CD4-positive, alpha-beta T cell (primary cell): ENCODE measurements at regions not wholly inside any gene's neighbourhood (a gene's known extent, or its start where the extent isn't known, plus 50 kb on each side); places are given as distances from the start of the nearest gene placed in this dataset.

Experiments used
- ATAC-seq: fragments of 200-7000 bp; cut with Tn5 transposase; one replicate; pipeline ENCODE4 v1.10.0; 2022; ENCODE audit warnings: mild to moderate bottlenecking; ENCODE audit not compliant: poor library complexity
- CTCF ChIA-PET: fragments of 350-600 bp; sonication (Branson Sonifier 250); formaldehyde crosslinking; loops from one replicate; lab custom pipeline; 2021; ENCODE audit warnings: antibody characterized with exemption, inconsistent platforms; lab: Charles Lee
- POLR2A ChIA-PET: fragments of 350-600 bp; sonication (Branson Sonifier 250); formaldehyde crosslinking; loops from one replicate; lab custom pipeline; 2021; ENCODE audit warnings: antibody characterized with exemption, inconsistent platforms; lab: Charles Lee
- DNase-seq, 14 experiments: peaks; one replicate each; pipeline ENCODE4 v3.0.0-alpha.2; 2013 to 2020; ENCODE audit warnings: mixed read lengths in 2 of 14
- H3K27ac ChIP-seq, 2 donors: one replicate each; pipeline versions ENCODE4 v1.5.1 to v1.7.0; 2013; ENCODE audit warnings: low read length in 2 of 2, low read depth in 1 of 2, mild to moderate bottlenecking in 1 of 2
- H3K27me3 ChIP-seq, 2 experiments: 1 replicate in 1 of 2; 2 replicates in 1 of 2; pipeline versions ENCODE4 v1.6.1 to v1.7.0; 2013; ENCODE audit warnings: low read length in 2 of 2, control low read depth in 1 of 2, mild to moderate bottlenecking in 1 of 2, moderate library complexity in 1 of 2; ENCODE audit not compliant: insufficient read depth in 2 of 2, control insufficient read depth in 1 of 2
- H3K36me3 ChIP-seq: one replicate; pipeline ENCODE4 v1.6.1; 2013; ENCODE audit warnings: low read length, control low read depth; ENCODE audit not compliant: insufficient read depth
- H3K4me1 ChIP-seq: one replicate; pipeline ENCODE4 v1.6.1; 2013; ENCODE audit warnings: low read length, control low read depth; ENCODE audit not compliant: insufficient read depth
- H3K4me3 ChIP-seq: one replicate; pipeline ENCODE4 v1.5.1; 2013; ENCODE audit warnings: mild to moderate bottlenecking, low read length, moderate library complexity
- H3K9me3 ChIP-seq, 2 experiments: 1 replicate in 1 of 2; 2 replicates in 1 of 2; pipeline versions ENCODE4 v1.6.1 to v1.7.0; 2013; ENCODE audit warnings: low read length in 2 of 2, mild to moderate bottlenecking in 2 of 2, control low read depth in 1 of 2, moderate library complexity in 1 of 2; ENCODE audit not compliant: control insufficient read depth in 1 of 2, insufficient read depth in 1 of 2
- H3K27ac Mint-ChIP-seq: one replicate; pipeline ENCODE4 v1.8.0; 2020; ENCODE audit warnings: mixed read lengths
- H3K27me3 Mint-ChIP-seq: one replicate; pipeline ENCODE4 v1.8.0; 2021; ENCODE audit warnings: mixed read lengths
- H3K36me3 Mint-ChIP-seq: one replicate; pipeline ENCODE4 v1.8.0; 2021; ENCODE audit warnings: low read depth, mixed read lengths
- H3K4me1 Mint-ChIP-seq: one replicate; pipeline ENCODE4 v1.8.0; 2021; ENCODE audit warnings: low read depth, mixed read lengths
- H3K4me3 Mint-ChIP-seq: one replicate; pipeline ENCODE4 v1.8.0; 2020; ENCODE audit warnings: mild to moderate bottlenecking, mixed read lengths
- H3K9me3 Mint-ChIP-seq: one replicate; pipeline ENCODE4 v1.8.0; 2020; ENCODE audit warnings: mixed read lengths
- CTCF ChIP-seq: fragments of 200-600 bp; IDR thresholded peaks from one replicate; pipeline ENCODE4 v1.8.0; 2022; ENCODE audit warnings: antibody characterized with exemption, mild to moderate bottlenecking
- intact Hi-C, 2 experiments: fragments of 100-400 bp; cut with DNase I in 1 of 2; cut with micrococcal nuclease in 1 of 2; formaldehyde crosslinking; loops; one replicate each; pipeline versions ENCODE4 v1.15.1 to v1.9.0; 2023 to 2025; cut with DNase I, micrococcal nuclease

DNA sequence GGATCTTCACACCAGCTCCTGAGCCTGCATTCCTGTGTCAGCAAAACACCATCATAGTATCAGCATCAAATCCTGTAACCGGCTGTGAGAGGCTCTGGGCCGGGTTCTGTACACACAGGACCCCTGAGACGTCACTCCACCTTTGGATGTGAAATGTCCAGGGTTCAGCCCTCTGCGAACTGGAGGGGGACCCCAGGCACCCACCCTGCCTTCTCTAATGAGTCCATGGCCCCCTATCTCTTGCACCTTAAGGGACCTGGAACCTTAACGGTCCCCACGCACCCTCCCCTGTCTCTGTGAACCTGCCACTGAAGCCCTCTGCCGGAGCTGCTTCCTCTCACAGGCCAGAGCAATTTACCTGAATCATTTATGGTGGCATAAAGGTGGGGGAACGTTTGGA, 257.8 kb downstream of the NPHP4 start:
- H3K4me3 ChIP-seq: no peak overlapping the region
- DNase-seq (no peak), ATAC-seq (no peak)
- TF ChIP-seq CTCF: no peak
- CTCF ChIA-PET: no interaction called here
- H3K27me3 ChIP-seq: peaks cover 0 to 3% of the 10 kb centered on the region in 2 experiments
- H3K9me3 ChIP-seq: peaks cover 0 to 5% of the 10 kb centered on the region in 2 experiments
- intact Hi-C loops: no loop called here
- no peaks in the 10 kb centered on the region for H3K9me3 Mint-ChIP-seq
- H3K27ac ChIP-seq: no peak overlapping the region
- H3K36me3 Mint-ChIP-seq: no peaks in the 10 kb centered on the region
- peaks cover 13% of the 10 kb centered on the region for H3K27me3 Mint-ChIP-seq
- no peaks in the 10 kb centered on the region for H3K36me3 ChIP-seq
- H3K4me1 ChIP-seq: no peaks in the 10 kb centered on the region
- H3K27ac Mint-ChIP-seq: no peak overlapping the region
- H3K4me3 Mint-ChIP-seq: no peak overlapping the region
- no peaks in the 10 kb centered on the region for H3K4me1 Mint-ChIP-seq
- POLR2A ChIA-PET: no interaction called here

DNA sequence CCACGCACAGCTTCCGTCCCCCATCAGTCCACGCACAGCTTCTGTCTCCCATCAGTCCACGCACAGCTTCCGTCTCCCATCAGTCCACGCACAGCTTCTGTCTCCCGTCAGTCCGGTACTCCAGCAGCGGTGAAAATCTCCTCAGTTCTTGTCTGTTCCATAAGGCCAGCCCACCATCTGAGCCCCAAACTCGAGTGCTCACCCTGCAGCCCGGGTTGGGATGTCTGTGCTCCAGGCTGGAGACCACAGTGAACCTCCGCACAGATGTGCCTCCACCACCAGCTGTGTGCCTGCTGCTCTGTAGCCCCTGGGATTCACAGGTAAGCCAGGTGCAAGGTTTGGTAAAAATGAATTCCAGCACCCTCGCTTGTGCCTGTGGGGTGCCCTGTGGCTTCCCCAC, 258.6 kb downstream of the NPHP4 start:
- H3K27me3 Mint-ChIP-seq: peaks cover 16% of the 10 kb centered on the region
- ATAC-seq: no peak

DNA sequence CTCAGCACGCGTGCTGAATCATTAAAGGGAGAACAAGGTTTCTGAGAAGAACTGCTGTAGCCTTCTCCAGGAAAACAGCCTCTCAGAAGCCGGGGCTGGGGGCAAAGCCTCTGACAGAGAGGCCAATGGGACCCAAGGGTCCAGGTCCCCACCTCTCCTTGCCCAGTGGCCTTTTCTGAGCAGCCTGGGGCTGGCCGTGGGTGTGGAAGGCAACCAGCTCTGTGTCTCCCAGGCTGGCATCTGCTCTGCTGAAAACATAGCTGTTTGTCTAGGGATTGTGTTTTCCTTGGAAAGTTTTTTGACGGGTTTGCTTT, 261.2 kb downstream of the NPHP4 start:
- ChIA-PET CTCF (no interaction called here), POLR2A (no interaction called here)
- no peak for TF ChIP-seq CTCF
- Mint-ChIP-seq H3K36me3 (no peaks in the 10 kb centered on the region), H3K4me3 (no peak overlapping the region), H3K27ac (no peak overlapping the region), H3K9me3 (no peaks in the 10 kb centered on the region), H3K4me1 (peaks cover 5% of the 10 kb centered on the region), H3K27me3 (peaks cover 14% of the 10 kb centered on the region)
- intact Hi-C loops: no loop called here
- Histone ChIP-seq H3K36me3 (no peaks in the 10 kb centered on the region), H3K27me3 (peaks cover 0 to 3% of the 10 kb centered on the region in 2 experiments), H3K9me3 (no peaks in the 10 kb centered on the region), H3K27ac (no peak overlapping the region), H3K4me3 (no peak overlapping the region), H3K4me1 (no peaks in the 10 kb centered on the region)
- ATAC-seq (no peak), DNase-seq (no peak)

More for the DNA sequence above, 258.6 kb downstream of the NPHP4 start:
- Histone ChIP-seq H3K4me1 (no peaks in the 10 kb centered on the region), H3K36me3 (no peaks in the 10 kb centered on the region), H3K27me3 (peaks cover 0 to 3% of the 10 kb centered on the region in 2 experiments), H3K9me3 (peaks cover 0 to 5% of the 10 kb centered on the region in 2 experiments), H3K27ac (no peak overlapping the region), H3K4me3 (no peak overlapping the region)
- no peaks in the 10 kb centered on the region for H3K4me1 Mint-ChIP-seq
- H3K27ac Mint-ChIP-seq: no peak overlapping the region
- no peak for TF ChIP-seq CTCF
- H3K4me3 Mint-ChIP-seq: no peak overlapping the region
- H3K9me3 Mint-ChIP-seq: no peaks in the 10 kb centered on the region
- POLR2A ChIA-PET: no interaction called here
- intact Hi-C loops: no loop called here
- no peaks in the 10 kb centered on the region for H3K36me3 Mint-ChIP-seq
- CTCF ChIA-PET: no interaction called here
- no peak for DNase-seq
